H1 (cell line): ENCODE measurements at regions not wholly inside any gene's neighbourhood (a gene's known extent, or its start where the extent isn't known, plus 50 kb on each side); places are given as distances from the start of the nearest gene placed in this dataset.

Experiments used
- ASH2L ChIP-seq: fragments of 200-600, 300-600 bp; sonication (generic); IDR thresholded peaks from one replicate; pipeline ENCODE4 v1.7.1; 2017; ENCODE audit warnings: low read length
- CHD2 ChIP-seq: IDR thresholded peaks from 2 replicates; pipeline ENCODE4 v1.6.1; 2012; ENCODE audit warnings: low read length, improper control_type of control experiment
- CTCF ChIP-seq, 3 experiments: IDR thresholded peaks; 1 replicate in 2 of 3; 2 replicates in 1 of 3; pipeline versions ENCODE4 v1.5.1 to v1.6.1; 2011; ENCODE audit warnings: low read length in 3 of 3, mild to moderate bottlenecking in 3 of 3, inconsistent platforms in 2 of 3, low read depth in 1 of 3, moderate library complexity in 1 of 3; ENCODE audit not compliant: insufficient read depth in 1 of 3; ENCODE audit errors: control extremely low read depth in 1 of 3

- TF ChIP-seq CTCF (IDR thresholded peaks at IDR 0.05; ENCODE audit: control extremely low read depth in 1 of 3, insufficient read depth in 1 of 3, low read depth in 1 of 3, low read length in 3 of 3): no peak
- no peak for TF ChIP-seq ASH2L
- no peak for TF ChIP-seq CHD2
Observed at GRCh38 chr1:221011145-221011544, 131.9 kb downstream of the HLX start (continued).
